ENCODE measurements at regions not wholly inside any gene's neighbourhood (a gene's known extent, or its start where the extent isn't known, plus 50 kb on each side); places are given as distances from the start of the nearest gene placed in this dataset.

DNA sequence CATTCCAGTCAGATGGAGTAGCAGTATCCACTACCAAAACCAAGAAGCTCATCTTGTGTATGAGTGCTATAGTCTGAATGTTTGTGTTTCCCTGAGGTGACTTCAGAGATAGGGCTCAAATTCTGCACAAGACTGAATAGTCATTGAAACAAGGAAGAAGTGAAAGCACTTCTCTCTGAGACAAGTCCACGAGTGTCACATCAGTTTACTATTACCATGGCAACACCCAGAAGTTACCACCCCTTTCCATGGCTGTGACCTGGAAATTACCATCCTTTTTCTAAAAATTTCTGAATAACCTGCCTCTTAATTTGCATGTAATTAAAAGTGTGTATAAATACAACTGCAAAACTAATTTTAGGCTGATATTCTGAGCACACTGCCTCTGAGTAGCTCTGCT, 682.1 kb upstream of the ADGRB3 start:
- H3K23me2 ChIP-seq (ENCODE audit: low read depth, low read length): no peaks in the 10 kb centered on the region
- FAIRE-seq (no peak), DNase-seq (ENCODE audit: low read depth in 1 of 2, low spot score in 2 of 2) (no peak)
- no peak overlapping the region for H2BK120ac ChIP-seq (replicated peaks; ENCODE audit: low read depth, low read length)
- no peaks in the 10 kb centered on the region for H3K79me1 ChIP-seq (ENCODE audit: low read depth, low read length)
- no peak overlapping the region for H3K23ac ChIP-seq (ENCODE audit: insufficient read length)
- H2AK5ac ChIP-seq (ENCODE audit: low read depth, low read length): no peak overlapping the region
- no peak overlapping the region for H2BK5ac ChIP-seq (ENCODE audit: low read depth, low read length)
- H3K18ac ChIP-seq (ENCODE audit: extremely low read depth, low read length): no peak overlapping the region
- ChIA-PET POLR2A (ENCODE audit: partially characterized antibody) (no interaction called here), CTCF (ENCODE audit: partially characterized antibody) (interaction anchor here (1.5 kb wide), 1 partner anchor 20 kb away, joined by 3 read pairs; no protein-coding TSS in a partner anchor)
- H3K9me3 ChIP-seq (ENCODE audit: insufficient read depth in 2 of 2, low read depth in 1 of 2, low read length in 1 of 2): peaks cover 17 to 19% of the 10 kb centered on the region in 2 experiments
- no peak overlapping the region for H3K27ac ChIP-seq (ENCODE audit: low read depth, low read length)
- no peak overlapping the region for H3K4ac ChIP-seq (replicated peaks; ENCODE audit: insufficient read length, low read depth, low read length)
- no peak overlapping the region for H4K8ac ChIP-seq (ENCODE audit: extremely low read depth, insufficient read depth, low read length)
- H3K9ac ChIP-seq (replicated peaks in 1 of 4; ENCODE audit: extremely low read depth in 1 of 4, low read depth in 3 of 4, low read length in 3 of 4): no peak overlapping the region
- H2AFZ ChIP-seq (ENCODE audit: low read length): no peak overlapping the region
- H2BK15ac ChIP-seq (ENCODE audit: low read length): no peak overlapping the region
- H4K91ac ChIP-seq (replicated peaks; ENCODE audit: insufficient read length, low read length): no peak overlapping the region
- H2BK12ac ChIP-seq (ENCODE audit: low read depth, low read length): no peak overlapping the region
- H3K4me1 ChIP-seq (replicated peaks in 1 of 4; ENCODE audit: control insufficient read depth in 3 of 4, insufficient read depth in 4 of 4, low read length in 3 of 4): no peaks in the 10 kb centered on the region
- H3K14ac ChIP-seq (ENCODE audit: insufficient read length): no peak overlapping the region
- TF ChIP-seq RAD21 (IDR thresholded peaks at IDR 0.05 in 1 of 2, conservative IDR thresholded peaks at IDR 0.05 in 1 of 2; ENCODE audit: low read depth in 2 of 2, low read length in 2 of 2) (no peak), SP4 (IDR thresholded peaks at IDR 0.05; ENCODE audit: low read length) (no peak), SIX5 (IDR thresholded peaks at IDR 0.05; ENCODE audit: low read depth, low read length) (no peak), POLR2AphosphoS5 (IDR thresholded peaks at IDR 0.05; ENCODE audit: low read depth, low read length) (no peak), ASH2L (IDR thresholded peaks at IDR 0.05; ENCODE audit: low read length) (no peak), ZNF274 (IDR thresholded peaks at IDR 0.05; ENCODE audit: borderline replicate concordance, extremely low read depth, low read length) (no peak), CEBPB (IDR thresholded peaks at IDR 0.05; ENCODE audit: low read depth, low read length) (no peak), YY1 (IDR thresholded peaks at IDR 0.05; ENCODE audit: low read depth, low read length) (no peak), SAP30 (IDR thresholded peaks at IDR 0.05; ENCODE audit: insufficient read depth, insufficient replicate concordance, low read length) (no peak), FOSL1 (IDR thresholded peaks at IDR 0.05; ENCODE audit: insufficient read depth, low read depth, low read length) (no peak), HDAC6 (IDR thresholded peaks at IDR 0.05; ENCODE audit: low read depth, low read length) (no peak), TCF12 (IDR thresholded peaks at IDR 0.05; ENCODE audit: low read depth, low read length) (no peak)
- TF ChIP-seq, protein P1, sequence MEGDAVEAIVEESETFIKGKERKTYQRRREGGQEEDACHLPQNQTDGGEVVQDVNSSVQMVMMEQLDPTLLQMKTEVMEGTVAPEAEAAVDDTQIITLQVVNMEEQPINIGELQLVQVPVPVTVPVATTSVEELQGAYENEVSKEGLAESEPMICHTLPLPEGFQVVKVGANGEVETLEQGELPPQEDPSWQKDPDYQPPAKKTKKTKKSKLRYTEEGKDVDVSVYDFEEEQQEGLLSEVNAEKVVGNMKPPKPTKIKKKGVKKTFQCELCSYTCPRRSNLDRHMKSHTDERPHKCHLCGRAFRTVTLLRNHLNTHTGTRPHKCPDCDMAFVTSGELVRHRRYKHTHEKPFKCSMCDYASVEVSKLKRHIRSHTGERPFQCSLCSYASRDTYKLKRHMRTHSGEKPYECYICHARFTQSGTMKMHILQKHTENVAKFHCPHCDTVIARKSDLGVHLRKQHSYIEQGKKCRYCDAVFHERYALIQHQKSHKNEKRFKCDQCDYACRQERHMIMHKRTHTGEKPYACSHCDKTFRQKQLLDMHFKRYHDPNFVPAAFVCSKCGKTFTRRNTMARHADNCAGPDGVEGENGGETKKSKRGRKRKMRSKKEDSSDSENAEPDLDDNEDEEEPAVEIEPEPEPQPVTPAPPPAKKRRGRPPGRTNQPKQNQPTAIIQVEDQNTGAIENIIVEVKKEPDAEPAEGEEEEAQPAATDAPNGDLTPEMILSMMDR (IDR thresholded peaks at IDR 0.05; ENCODE audit: control extremely low read depth in 1 of 3, insufficient read depth in 1 of 3, low read depth in 1 of 3, low read length in 3 of 3): no peak
- H3K79me2 ChIP-seq (ENCODE audit: control insufficient read depth in 1 of 2, insufficient read depth in 2 of 2, low read length in 2 of 2): no peaks in the 10 kb centered on the region
- no peak overlapping the region for H4K5ac ChIP-seq (ENCODE audit: insufficient read length, low read depth, low read length)
- H2BK20ac ChIP-seq (ENCODE audit: low read length): no peak overlapping the region
- no peaks in the 10 kb centered on the region for H4K20me1 ChIP-seq (replicated peaks in 1 of 2; ENCODE audit: control insufficient read depth in 1 of 2, insufficient read depth in 2 of 2, low read length in 2 of 2)
- no peak overlapping the region for H3K4me2 ChIP-seq (ENCODE audit: insufficient read depth in 1 of 2, low read depth in 2 of 2, low read length in 2 of 2)
- H3K27me3 ChIP-seq (replicated peaks in 1 of 4; ENCODE audit: control insufficient read depth in 3 of 4, extremely low read depth in 1 of 4, insufficient read depth in 3 of 4, low read length in 3 of 4): no peaks in the 10 kb centered on the region
- no peaks in the 10 kb centered on the region; a peak in 1 of 8 replicates for H3K36me3 ChIP-seq (ENCODE audit: control insufficient read depth in 2 of 4, insufficient read depth in 4 of 4, low read length in 3 of 4)
- H3K56ac ChIP-seq (replicated peaks; ENCODE audit: insufficient read length, low read depth, low read length): no peak overlapping the region
- H3K4me3 ChIP-seq (ENCODE audit: extremely low read depth in 1 of 4, insufficient read depth in 2 of 4, low read depth in 3 of 4, low read length in 4 of 4): no peak overlapping the region
- 77% methylated on average over 1 of the region's 1 CpG; no CpG with 5 or more reads in 1 of the 2 experiments for WGBS, 2 experiments (ENCODE audit: extremely low coverage in 1 of 2, insufficient coverage in 1 of 2, insufficient read length in 1 of 2, insufficient replicate concordance in 2 of 2, low coverage in 1 of 2, low lambda C conversion rate in 2 of 2, missing lambda C conversion rate in 1 of 2)

Data from H1 (cell line).